ENCODE measurements at regions not wholly inside any gene's neighbourhood (a gene's known extent, or its start where the extent isn't known, plus 50 kb on each side); places are given as distances from the start of the nearest gene placed in this dataset.

DNA sequence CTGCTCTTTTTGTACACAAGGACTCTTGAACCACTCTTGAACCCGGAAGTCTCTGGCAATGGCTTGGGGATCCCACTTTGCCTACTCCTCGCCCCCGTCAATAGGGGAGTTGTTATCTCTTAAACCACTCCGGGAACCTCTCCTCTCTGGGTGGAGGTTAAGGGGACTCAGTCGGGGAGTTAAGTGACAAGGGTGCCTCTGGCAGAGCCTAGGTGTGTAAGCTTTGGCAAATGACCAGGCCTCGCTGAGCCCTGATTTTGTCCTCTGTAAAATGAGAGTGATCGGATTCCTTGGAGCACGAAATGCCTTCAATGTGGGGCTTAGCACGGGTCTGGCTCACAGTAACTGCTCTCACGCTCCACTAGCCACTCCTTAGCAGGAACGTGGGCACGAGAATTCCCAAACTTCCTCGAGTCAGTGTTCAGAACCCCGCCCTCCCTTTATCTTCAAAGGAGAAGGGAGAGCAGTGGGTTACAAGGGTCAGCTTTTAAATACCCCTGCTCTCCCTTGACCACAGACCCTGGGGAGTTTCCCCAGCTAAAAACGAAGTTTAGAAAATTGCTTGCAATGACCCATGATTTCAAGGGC, 193.3 kb downstream of the KATNAL1 start:
- TF ChIP-seq CTCF (IDR thresholded peaks at IDR 0.05) (no peak), POLR2A (IDR thresholded peaks at IDR 0.05) (no peak), POLR2AphosphoS5 (IDR thresholded peaks at IDR 0.05) (no peak)

All from transverse colon (tissue), 4 donors.